ENCODE measurements at regions not wholly inside any gene's neighbourhood (a gene's known extent, or its start where the extent isn't known, plus 50 kb on each side); places are given as distances from the start of the nearest gene placed in this dataset.

- no peak for DNase-seq (ENCODE audit: low spot score)
- TF ChIP-seq CTCF (IDR thresholded peaks at IDR 0.05; ENCODE audit: extremely low read depth, insufficient read depth, missing control alignments), result no peak
- in situ Hi-C loops (cut with MboI; ENCODE audit: low pct_unique_long_range_greater_than_20kb, low sequenced_read_pairs, unreplicated experiment), result no loop called here
Measured at GRCh38 chr9:7516376-7516775, 283.2 kb downstream of the DMAC1 start.

GRCh38 chr9:7510199-7510598 is 289.4 kb downstream of the DMAC1 start:
- in situ Hi-C loops (cut with MboI; ENCODE audit: low pct_unique_long_range_greater_than_20kb, low sequenced_read_pairs, unreplicated experiment), result no loop called here
- no peak for TF ChIP-seq CTCF (IDR thresholded peaks at IDR 0.05; ENCODE audit: extremely low read depth, insufficient read depth, missing control alignments)
- DNase-seq (ENCODE audit: low spot score), result no peak

GRCh38 chr9:7509576-7510145 is 289.9 kb downstream of the DMAC1 start:
- no peak for TF ChIP-seq CTCF (IDR thresholded peaks at IDR 0.05; ENCODE audit: extremely low read depth, insufficient read depth, missing control alignments)
- in situ Hi-C loops (cut with MboI; ENCODE audit: low pct_unique_long_range_greater_than_20kb, low sequenced_read_pairs, unreplicated experiment), result no loop called here
- no peak for DNase-seq (ENCODE audit: low spot score)

- DNase-seq (ENCODE audit: low spot score), result no peak
- in situ Hi-C loops (cut with MboI; ENCODE audit: low pct_unique_long_range_greater_than_20kb, low sequenced_read_pairs, unreplicated experiment), result no loop called here
- TF ChIP-seq CTCF (IDR thresholded peaks at IDR 0.05; ENCODE audit: extremely low read depth, insufficient read depth, missing control alignments), result no peak
Measured at GRCh38 chr9:7508516-7508915, 291.1 kb downstream of the DMAC1 start.

- TF ChIP-seq CTCF (IDR thresholded peaks at IDR 0.05; ENCODE audit: extremely low read depth, insufficient read depth, missing control alignments), result no peak
- in situ Hi-C loops (cut with MboI; ENCODE audit: low pct_unique_long_range_greater_than_20kb, low sequenced_read_pairs, unreplicated experiment), result no loop called here
- no peak for DNase-seq (ENCODE audit: low spot score)
Measured at GRCh38 chr9:7507566-7508270, 291.9 kb downstream of the DMAC1 start.

- no peak for DNase-seq (ENCODE audit: low spot score)
- in situ Hi-C loops (cut with MboI; ENCODE audit: low pct_unique_long_range_greater_than_20kb, low sequenced_read_pairs, unreplicated experiment), result no loop called here
- no peak for TF ChIP-seq CTCF (IDR thresholded peaks at IDR 0.05; ENCODE audit: extremely low read depth, insufficient read depth, missing control alignments)
Measured at GRCh38 chr9:7507026-7507425, 292.6 kb downstream of the DMAC1 start.
